Neural progenitor cell (in vitro differentiated cells): ENCODE measurements at regions not wholly inside any gene's neighbourhood (a gene's known extent, or its start where the extent isn't known, plus 50 kb on each side); places are given as distances from the start of the nearest gene placed in this dataset.
"Not testable (repeated sequence)": the region's sequence is repeated elsewhere in the genome, so short reads cannot be mapped to it uniquely, and the experiment has no call there.

Experiments used
- DNase-seq: peaks from one replicate; pipeline ENCODE4 v3.0.0-alpha.2; 2016; ENCODE audit warnings: low spot score
- H2AFZ ChIP-seq: fragments of 200-600 bp; sonication (generic); replicated peaks from 2 replicates; pipeline ENCODE4 v1.6.1; 2016; ENCODE audit warnings: antibody characterized with exemption
- H3F3A ChIP-seq: fragments of 200-600 bp; sonication (generic); 2 replicates; pipeline ENCODE4 v1.6.1; 2016; ENCODE audit warnings: antibody characterized with exemption, low read depth
- H3K27ac ChIP-seq: fragments of 200-600 bp; sonication (generic); 2 replicates; pipeline ENCODE4 v1.5.1; 2016; ENCODE audit warnings: mild to moderate bottlenecking
- H3K27me3 ChIP-seq: fragments of 200-600 bp; sonication (generic); 2 replicates; pipeline ENCODE4 v1.6.1; 2016; ENCODE audit warnings: mild to moderate bottlenecking, moderate library complexity
- H3K36me3 ChIP-seq: fragments of 200-600 bp; sonication (generic); 2 replicates; pipeline ENCODE4 v1.5.1; 2016
- H3K4me1 ChIP-seq: fragments of 200-600 bp; sonication (generic); 2 replicates; pipeline ENCODE4 v1.6.1; 2016; ENCODE audit warnings: mixed run types
- H3K4me2 ChIP-seq: fragments of 200-600 bp; sonication (generic); 2 replicates; pipeline ENCODE4 v1.6.1; 2016
- H3K4me3 ChIP-seq: fragments of 200-600 bp; sonication (generic); 2 replicates; pipeline ENCODE4 v1.5.1; 2016
- H3K79me2 ChIP-seq: fragments of 200-600 bp; sonication (generic); 2 replicates; pipeline ENCODE4 v1.6.1; 2016; ENCODE audit warnings: low read depth
- H3K9ac ChIP-seq: fragments of 200-600 bp; sonication (generic); 2 replicates; pipeline ENCODE4 v1.6.1; 2016
- H3K9me3 ChIP-seq: fragments of 200-600 bp; sonication (generic); 2 replicates; pipeline ENCODE4 v1.5.1; 2016; ENCODE audit warnings: low read depth
- H4K20me1 ChIP-seq: fragments of 200-600 bp; sonication (generic); 2 replicates; pipeline ENCODE4 v1.6.1; 2016; ENCODE audit warnings: low read depth
- H3K27ac Mint-ChIP-seq: 3 replicates; pipeline ENCODE4 v1.8.0; 2021; ENCODE audit warnings: mixed read lengths
- H3K27me3 Mint-ChIP-seq: 2 replicates; pipeline ENCODE4 v1.8.0; 2022; ENCODE audit warnings: low read depth, mild to moderate bottlenecking, inconsistent platforms, moderate library complexity, mixed read lengths; ENCODE audit not compliant: insufficient read depth
- H3K36me3 Mint-ChIP-seq: 3 replicates; pipeline ENCODE4 v1.8.0; 2021; ENCODE audit warnings: mixed read lengths
- H3K4me1 Mint-ChIP-seq: 3 replicates; pipeline ENCODE4 v1.8.0; 2021; ENCODE audit warnings: mixed read lengths
- H3K4me3 Mint-ChIP-seq: 3 replicates; pipeline ENCODE4 v1.8.0; 2021; ENCODE audit warnings: mild to moderate bottlenecking, moderate library complexity, mixed read lengths
- H3K9me3 Mint-ChIP-seq: 3 replicates; pipeline ENCODE4 v1.8.0; 2020; ENCODE audit warnings: mixed read lengths
- EZH2 ChIP-seq: fragments of 200-600 bp; sonication (generic); IDR thresholded peaks from 2 replicates; pipeline ENCODE4 v1.6.1; 2017; ENCODE audit warnings: antibody characterized with exemption, mild to moderate bottlenecking, moderate library complexity
- EZH2phosphoT487 ChIP-seq: fragments of 200-600 bp; sonication (generic); IDR thresholded peaks from 2 replicates; pipeline ENCODE4 v1.6.1; 2017; ENCODE audit warnings: antibody characterized with exemption
- TF ChIP-seq, protein P1 (sequence below): fragments of 200-600 bp; sonication (generic); IDR thresholded peaks from 2 replicates; pipeline ENCODE4 v1.5.1; 2017; ENCODE audit warnings: antibody characterized with exemption, mild to moderate bottlenecking

- Histone ChIP-seq H3K4me3 (no peak overlapping the region), H3K9ac (no peak overlapping the region), H3K79me2 (no peaks in the 10 kb centered on the region), H3K9me3 (no peaks in the 10 kb centered on the region), H4K20me1 (no peaks in the 10 kb centered on the region), H3K36me3 (no peaks in the 10 kb centered on the region), H3K27ac (no peak overlapping the region), H2AFZ (no peak overlapping the region), H3K4me2 (no peak overlapping the region), H3K4me1 (no peaks in the 10 kb centered on the region), H3K27me3 (no peaks in the 10 kb centered on the region), H3F3A (no peaks in the 10 kb centered on the region)
- Mint-ChIP-seq H3K27ac (no peak overlapping the region), H3K4me3 (no peak overlapping the region), H3K4me1 (peaks cover 2% of the 10 kb centered on the region), H3K36me3 (peaks cover 2% of the 10 kb centered on the region), H3K27me3 (no peaks in the 10 kb centered on the region), H3K9me3 (peaks cover 6% of the 10 kb centered on the region)
- no peak for DNase-seq
- TF ChIP-seq, protein P1, sequence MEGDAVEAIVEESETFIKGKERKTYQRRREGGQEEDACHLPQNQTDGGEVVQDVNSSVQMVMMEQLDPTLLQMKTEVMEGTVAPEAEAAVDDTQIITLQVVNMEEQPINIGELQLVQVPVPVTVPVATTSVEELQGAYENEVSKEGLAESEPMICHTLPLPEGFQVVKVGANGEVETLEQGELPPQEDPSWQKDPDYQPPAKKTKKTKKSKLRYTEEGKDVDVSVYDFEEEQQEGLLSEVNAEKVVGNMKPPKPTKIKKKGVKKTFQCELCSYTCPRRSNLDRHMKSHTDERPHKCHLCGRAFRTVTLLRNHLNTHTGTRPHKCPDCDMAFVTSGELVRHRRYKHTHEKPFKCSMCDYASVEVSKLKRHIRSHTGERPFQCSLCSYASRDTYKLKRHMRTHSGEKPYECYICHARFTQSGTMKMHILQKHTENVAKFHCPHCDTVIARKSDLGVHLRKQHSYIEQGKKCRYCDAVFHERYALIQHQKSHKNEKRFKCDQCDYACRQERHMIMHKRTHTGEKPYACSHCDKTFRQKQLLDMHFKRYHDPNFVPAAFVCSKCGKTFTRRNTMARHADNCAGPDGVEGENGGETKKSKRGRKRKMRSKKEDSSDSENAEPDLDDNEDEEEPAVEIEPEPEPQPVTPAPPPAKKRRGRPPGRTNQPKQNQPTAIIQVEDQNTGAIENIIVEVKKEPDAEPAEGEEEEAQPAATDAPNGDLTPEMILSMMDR = no peak
- TF ChIP-seq EZH2 (no peak), EZH2phosphoT487 (no peak)
Measured at GRCh38 chr7:81441750-81442149, 328.1 kb downstream of the HGF start.

DNA sequence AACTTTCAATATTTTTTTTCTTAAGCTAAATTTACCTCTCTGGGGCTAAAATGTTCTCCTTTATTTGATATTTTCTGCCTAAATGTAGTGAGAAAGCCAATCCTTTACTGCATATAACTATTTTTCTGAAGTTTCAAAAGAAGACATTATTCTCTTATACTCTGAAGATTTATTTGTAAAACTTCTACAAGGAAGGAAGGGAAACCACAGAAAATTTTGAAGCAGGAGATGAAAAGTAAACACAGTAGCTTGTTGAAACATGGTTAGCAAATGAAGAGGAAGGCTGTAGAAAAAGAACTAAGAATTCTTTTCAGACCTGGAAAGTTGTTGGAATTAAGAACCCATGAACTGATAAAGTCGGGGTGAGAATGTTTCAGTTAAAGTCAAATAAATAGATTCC is 330.3 kb downstream of the HGF start:
- TF ChIP-seq EZH2 = no peak
- TF ChIP-seq EZH2phosphoT487 = no peak
- TF ChIP-seq, protein P1 = no peak
- H3K27me3 ChIP-seq = no peaks in the 10 kb centered on the region
- no peaks in the 10 kb centered on the region for H3F3A ChIP-seq
- peaks cover 9% of the 10 kb centered on the region for H3K9me3 Mint-ChIP-seq
- H3K4me1 Mint-ChIP-seq = peaks cover 2% of the 10 kb centered on the region
- no peaks in the 10 kb centered on the region for H3K36me3 ChIP-seq
- no peak overlapping the region for H3K27ac ChIP-seq
- H2AFZ ChIP-seq = no peak overlapping the region
- H3K27ac Mint-ChIP-seq = no peak overlapping the region
- no peak overlapping the region for H3K4me2 ChIP-seq
- H3K4me3 Mint-ChIP-seq = no peak overlapping the region
- H3K4me1 ChIP-seq = no peaks in the 10 kb centered on the region
- H3K27me3 Mint-ChIP-seq = peaks cover 4% of the 10 kb centered on the region
- H4K20me1 ChIP-seq = no peaks in the 10 kb centered on the region
- no peak for DNase-seq
- H3K9me3 ChIP-seq = no peaks in the 10 kb centered on the region
- H3K4me3 ChIP-seq = no peak overlapping the region
- no peaks in the 10 kb centered on the region for H3K79me2 ChIP-seq
- no peak overlapping the region for H3K9ac ChIP-seq
- H3K36me3 Mint-ChIP-seq = peaks cover 2% of the 10 kb centered on the region

DNA sequence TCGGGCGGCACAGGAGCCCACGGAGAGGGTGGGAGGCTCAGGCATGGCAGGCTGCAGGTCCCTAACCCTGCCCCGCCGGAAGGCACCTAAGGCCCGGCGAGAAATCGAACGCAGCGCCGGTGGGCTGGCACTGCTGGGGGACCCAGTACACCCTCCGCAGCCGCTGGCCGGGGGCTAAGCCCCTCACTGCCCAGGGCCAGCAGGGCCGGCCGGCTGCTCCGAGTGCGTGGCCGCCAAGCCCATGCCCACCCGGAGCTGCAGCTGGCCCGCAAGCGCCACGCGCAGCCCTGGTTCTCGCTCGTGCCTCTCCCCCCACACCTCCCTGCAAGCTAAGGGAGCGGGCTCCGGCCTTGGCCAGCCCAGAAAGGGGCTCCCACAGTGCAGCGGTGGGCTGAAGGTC is 332.7 kb downstream of the HGF start:
- not testable (repeated sequence) for H4K20me1 ChIP-seq, H3K4me1 ChIP-seq, H3K9me3 Mint-ChIP-seq, H3K79me2 ChIP-seq, H3K4me2 ChIP-seq, H3K36me3 Mint-ChIP-seq, H3K27me3 ChIP-seq, H3K36me3 ChIP-seq, H3K27ac ChIP-seq, H3K4me1 Mint-ChIP-seq, H3K4me3 ChIP-seq, H3K27me3 Mint-ChIP-seq, H3K27ac Mint-ChIP-seq, H3F3A ChIP-seq, DNase-seq, H2AFZ ChIP-seq, H3K4me3 Mint-ChIP-seq, H3K9me3 ChIP-seq, H3K9ac ChIP-seq

DNA sequence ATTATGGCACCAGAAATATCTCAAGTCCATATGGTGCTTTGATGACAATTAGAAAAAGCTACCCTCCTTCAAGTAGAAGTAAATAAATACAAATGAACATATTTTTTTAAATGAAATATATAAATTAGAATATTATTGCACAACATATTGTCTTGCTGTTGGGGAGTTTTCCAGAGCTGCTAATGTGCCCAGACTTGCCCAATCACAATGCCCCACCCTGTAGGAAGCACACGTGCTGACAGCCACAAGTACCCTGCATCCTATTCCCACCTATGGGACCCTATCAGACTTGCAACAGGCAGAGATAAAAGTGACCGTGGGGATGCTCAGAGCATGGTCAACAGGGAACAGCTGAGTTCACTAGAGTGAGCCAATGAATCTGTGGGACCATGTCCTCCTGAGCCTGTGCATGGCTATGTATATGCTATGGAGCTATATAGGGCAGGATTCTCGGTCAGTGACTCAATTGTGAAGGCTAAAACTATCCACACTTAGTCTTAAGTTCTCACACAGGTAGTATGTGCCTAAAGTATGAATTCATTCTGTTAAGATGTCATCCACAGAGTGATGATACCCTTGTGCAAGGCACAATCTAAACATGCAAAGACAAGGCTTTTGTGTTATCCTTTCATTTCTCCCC is 336.0 kb downstream of the HGF start:
- H3K27me3 ChIP-seq = no peaks in the 10 kb centered on the region
- Mint-ChIP-seq H3K4me1 (peaks cover 14% of the 10 kb centered on the region), H3K27me3 (peaks cover 6% of the 10 kb centered on the region), H3K36me3 (peaks cover 2% of the 10 kb centered on the region), H3K4me3 (no peak overlapping the region), H3K27ac (no peak overlapping the region), H3K9me3 (peaks cover 9% of the 10 kb centered on the region)
- no peaks in the 10 kb centered on the region for H3K79me2 ChIP-seq
- H3K9ac ChIP-seq = no peak overlapping the region
- H3K4me3 ChIP-seq = no peak overlapping the region
- no peaks in the 10 kb centered on the region for H3K9me3 ChIP-seq
- no peak overlapping the region for H2AFZ ChIP-seq
- TF ChIP-seq, protein P1 = no peak
- TF ChIP-seq EZH2phosphoT487 = no peak
- no peak for TF ChIP-seq EZH2
- DNase-seq = no peak
- H3F3A ChIP-seq = no peaks in the 10 kb centered on the region
- H3K27ac ChIP-seq = no peak overlapping the region
- H3K4me2 ChIP-seq = no peak overlapping the region
- no peaks in the 10 kb centered on the region for H4K20me1 ChIP-seq
- H3K4me1 ChIP-seq = no peaks in the 10 kb centered on the region
- no peaks in the 10 kb centered on the region for H3K36me3 ChIP-seq
